Ovary (tissue), 3 donors: ENCODE measurements at regions not wholly inside any gene's neighbourhood (a gene's known extent, or its start where the extent isn't known, plus 50 kb on each side); places are given as distances from the start of the nearest gene placed in this dataset.

Source experiments
- CTCF ChIP-seq, 3 donors: fragments of 450-650 bp in 2 of 3; fragments of 200-600 bp in 1 of 3; IDR thresholded peaks; one replicate each; pipeline versions ENCODE4 v1.5.1 to v1.8.0; 2016 to 2022; ENCODE audit warnings: antibody characterized with exemption in 3 of 3, mild to moderate bottlenecking in 1 of 3
- POLR2A ChIP-seq: fragments of 450-650 bp; IDR thresholded peaks from one replicate; pipeline ENCODE4 v1.6.1; 2017; ENCODE audit warnings: antibody characterized with exemption, mild to moderate bottlenecking, moderate library complexity
- donor health status: DM: no; HTN: no; CAD: no.

- TF ChIP-seq CTCF (IDR thresholded peaks at IDR 0.05) = no peak
- TF ChIP-seq POLR2A = no peak
Observed at GRCh38 chr14:56422221-56422620, 157.4 kb upstream of the TMEM260 start.
